Smooth muscle cell (in vitro differentiated cells): ENCODE measurements at regions not wholly inside any gene's neighbourhood (a gene's known extent, or its start where the extent isn't known, plus 50 kb on each side); places are given as distances from the start of the nearest gene placed in this dataset.

Experiments used
- DNase-seq: peaks from one replicate; lab custom pipeline; 2025; ENCODE audit not compliant: unreplicated experiment; lab: John Stamatoyannopoulos, UW
- H2AFZ ChIP-seq: fragments of 200-600 bp; sonication (generic); 2 replicates; pipeline ENCODE4 v1.6.0; 2016; ENCODE audit warnings: antibody characterized with exemption, low read depth, mild to moderate bottlenecking
- H3F3A ChIP-seq: fragments of 200-600 bp; sonication (generic); 2 replicates; pipeline ENCODE4 v1.6.0; 2017; ENCODE audit warnings: antibody characterized with exemption, low read depth
- H3K27ac ChIP-seq: fragments of 200-600 bp; sonication (generic); 2 replicates; pipeline ENCODE4 v1.5.1; 2016; ENCODE audit warnings: low read depth, mild to moderate bottlenecking
- H3K27me3 ChIP-seq: fragments of 200-600 bp; sonication (generic); 2 replicates; pipeline ENCODE4 v1.6.1; 2016; ENCODE audit warnings: low read depth, mild to moderate bottlenecking
- H3K36me3 ChIP-seq: fragments of 200-600 bp; sonication (generic); 2 replicates; pipeline ENCODE4 v1.5.1; 2016; ENCODE audit warnings: low read depth
- H3K4me1 ChIP-seq: fragments of 200-600 bp; sonication (generic); 2 replicates; pipeline ENCODE4 v1.5.1; 2016; ENCODE audit warnings: low read depth
- H3K4me2 ChIP-seq: fragments of 200-600 bp; sonication (generic); 2 replicates; pipeline ENCODE4 v1.6.0; 2016; ENCODE audit warnings: mild to moderate bottlenecking
- H3K4me3 ChIP-seq: fragments of 200-600 bp; sonication (generic); 2 replicates; pipeline ENCODE4 v1.5.1; 2016; ENCODE audit warnings: mild to moderate bottlenecking
- H3K79me2 ChIP-seq: fragments of 200-600 bp; sonication (generic); 2 replicates; pipeline ENCODE4 v1.6.0; 2016; ENCODE audit warnings: low read depth, mild to moderate bottlenecking
- H3K9ac ChIP-seq: fragments of 200-600 bp; sonication (generic); 2 replicates; pipeline ENCODE4 v1.6.0; 2016; ENCODE audit warnings: low read depth
- H3K9me3 ChIP-seq: fragments of 200-600 bp; sonication (generic); replicated peaks from 2 replicates; pipeline ENCODE4 v1.5.1; 2016; ENCODE audit warnings: low read depth
- H4K20me1 ChIP-seq: fragments of 200-600 bp; sonication (generic); 2 replicates; pipeline ENCODE4 v1.6.0; 2016; ENCODE audit warnings: low read depth
- CTCF ChIP-seq: fragments of 200-600 bp; sonication (generic); IDR thresholded peaks from 2 replicates; pipeline ENCODE4 v1.5.1; 2017; ENCODE audit warnings: borderline replicate concordance, mild to moderate bottlenecking, antibody characterized with exemption; ENCODE audit not compliant: insufficient read depth, poor library complexity, severe bottlenecking
- WGBS: methylation state at CpG from one replicate; pipeline ENCODE4 v1.1.7; 2016; ENCODE audit warnings: low lambda C conversion rate; 5-methylcytosine and 5-hydroxymethylcytosine counted together

- no peak overlapping the region for H3K4me3 ChIP-seq
- no peaks in the 10 kb centered on the region for H3K79me2 ChIP-seq
- H4K20me1 ChIP-seq, result no peaks in the 10 kb centered on the region
- whole genome bisulfite sequencing, result 89% methylated on average over 17 of the region's 18 CpGs
- DNase-seq, result no peak
- no peaks in the 10 kb centered on the region for H3K9me3 ChIP-seq
- H2AFZ ChIP-seq, result no peak overlapping the region
- no peaks in the 10 kb centered on the region for H3K27me3 ChIP-seq
- no peaks in the 10 kb centered on the region for H3K4me1 ChIP-seq
- H3K36me3 ChIP-seq, result no peaks in the 10 kb centered on the region
- H3K4me2 ChIP-seq, result no peak overlapping the region
- no peak overlapping the region for H3K9ac ChIP-seq
- H3K27ac ChIP-seq, result no peak overlapping the region
- no peak for TF ChIP-seq CTCF
- H3F3A ChIP-seq, result no peaks in the 10 kb centered on the region
These were observed 103.8 kb downstream of the DLL1 start for GRCh38 chr6:170186941-170187668.

- Histone ChIP-seq H3K36me3 (no peaks in the 10 kb centered on the region), H4K20me1 (no peaks in the 10 kb centered on the region), H3K4me1 (no peaks in the 10 kb centered on the region), H3K79me2 (no peaks in the 10 kb centered on the region), H3F3A (no peaks in the 10 kb centered on the region), H3K9me3 (no peaks in the 10 kb centered on the region), H2AFZ (no peak overlapping the region), H3K4me3 (no peak overlapping the region), H3K4me2 (no peak overlapping the region), H3K27me3 (peaks cover 7% of the 10 kb centered on the region), H3K27ac (no peak overlapping the region), H3K9ac (no peak overlapping the region)
- WGBS, result 87% methylated on average over 30 of the region's 30 CpGs
- no peak for TF ChIP-seq CTCF
- no peak for DNase-seq
These were observed 104.6 kb downstream of the DLL1 start for GRCh38 chr6:170186006-170186935.

GRCh38 chr6:170185175-170185978 is 105.5 kb downstream of the DLL1 start:
- no peak overlapping the region for H3K27ac ChIP-seq
- no peak for TF ChIP-seq CTCF
- no peaks in the 10 kb centered on the region for H3K9me3 ChIP-seq
- no peaks in the 10 kb centered on the region for H3K36me3 ChIP-seq
- peaks cover 9% of the 10 kb centered on the region for H3K27me3 ChIP-seq
- H3F3A ChIP-seq, result no peaks in the 10 kb centered on the region
- H4K20me1 ChIP-seq, result no peaks in the 10 kb centered on the region
- H3K4me1 ChIP-seq, result no peaks in the 10 kb centered on the region
- WGBS, result 93% methylated on average over 29 of the region's 29 CpGs
- H3K4me3 ChIP-seq, result no peak overlapping the region
- no peak overlapping the region for H3K4me2 ChIP-seq
- DNase-seq, result no peak
- H3K79me2 ChIP-seq, result no peaks in the 10 kb centered on the region
- no peak overlapping the region for H2AFZ ChIP-seq
- no peak overlapping the region for H3K9ac ChIP-seq
